ENCODE measurements at regions not wholly inside any gene's neighbourhood (a gene's known extent, or its start where the extent isn't known, plus 50 kb on each side); places are given as distances from the start of the nearest gene placed in this dataset.

DNA sequence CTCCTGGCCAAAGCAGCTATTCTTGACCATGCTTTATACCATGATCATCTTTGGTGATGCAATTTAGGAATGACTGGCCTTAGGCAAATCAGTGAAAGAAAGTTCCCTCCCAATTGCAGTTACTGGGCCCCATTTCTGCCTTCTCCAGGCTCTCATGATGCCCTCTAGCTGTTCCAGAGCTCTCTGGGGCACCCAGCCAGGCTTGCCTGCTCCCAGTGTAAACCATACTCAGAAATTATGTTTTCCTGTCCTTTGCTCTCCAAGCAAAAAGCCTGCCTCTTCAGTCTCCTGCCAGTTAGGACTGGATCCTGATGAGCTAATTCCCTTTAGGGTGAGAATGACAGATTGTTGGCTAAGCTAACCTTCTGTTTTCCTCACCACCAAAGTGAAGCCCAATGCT lies 85.3 kb upstream of the RBPJ start:
- Histone ChIP-seq H3K36me3 (ENCODE audit: control insufficient read depth, insufficient read depth, low read length) (no peaks in the 10 kb centered on the region), H3K27me3 (ENCODE audit: control insufficient read depth, insufficient read depth, low read length) (no peaks in the 10 kb centered on the region), H3K4me3 (ENCODE audit: low read depth, low read length) (no peak overlapping the region)
- TF ChIP-seq, protein P1, sequence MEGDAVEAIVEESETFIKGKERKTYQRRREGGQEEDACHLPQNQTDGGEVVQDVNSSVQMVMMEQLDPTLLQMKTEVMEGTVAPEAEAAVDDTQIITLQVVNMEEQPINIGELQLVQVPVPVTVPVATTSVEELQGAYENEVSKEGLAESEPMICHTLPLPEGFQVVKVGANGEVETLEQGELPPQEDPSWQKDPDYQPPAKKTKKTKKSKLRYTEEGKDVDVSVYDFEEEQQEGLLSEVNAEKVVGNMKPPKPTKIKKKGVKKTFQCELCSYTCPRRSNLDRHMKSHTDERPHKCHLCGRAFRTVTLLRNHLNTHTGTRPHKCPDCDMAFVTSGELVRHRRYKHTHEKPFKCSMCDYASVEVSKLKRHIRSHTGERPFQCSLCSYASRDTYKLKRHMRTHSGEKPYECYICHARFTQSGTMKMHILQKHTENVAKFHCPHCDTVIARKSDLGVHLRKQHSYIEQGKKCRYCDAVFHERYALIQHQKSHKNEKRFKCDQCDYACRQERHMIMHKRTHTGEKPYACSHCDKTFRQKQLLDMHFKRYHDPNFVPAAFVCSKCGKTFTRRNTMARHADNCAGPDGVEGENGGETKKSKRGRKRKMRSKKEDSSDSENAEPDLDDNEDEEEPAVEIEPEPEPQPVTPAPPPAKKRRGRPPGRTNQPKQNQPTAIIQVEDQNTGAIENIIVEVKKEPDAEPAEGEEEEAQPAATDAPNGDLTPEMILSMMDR (IDR thresholded peaks at IDR 0.05; ENCODE audit: insufficient read depth, low read length, poor library complexity, severe bottlenecking): no peak
- no peak for DNase-seq (ENCODE audit: low read depth)

DNA sequence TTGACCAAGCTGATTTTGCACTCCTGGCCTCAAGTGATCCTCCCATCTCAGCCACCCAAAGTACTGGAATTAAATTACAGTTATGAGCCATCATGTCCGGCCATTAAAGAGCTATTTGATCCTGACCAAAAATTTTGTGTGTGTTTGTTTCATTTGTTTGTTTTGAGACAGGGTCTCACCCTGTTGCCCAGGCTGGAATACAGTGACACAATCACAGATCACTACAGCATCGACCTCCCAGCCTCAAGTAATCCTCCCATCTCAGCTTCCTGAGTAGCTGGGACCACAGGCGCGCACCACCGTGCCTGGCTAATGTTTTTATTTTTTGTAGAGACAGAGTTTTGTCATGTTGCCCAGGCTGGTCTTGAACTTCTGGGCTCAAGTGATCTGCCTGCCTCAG lies 82.9 kb upstream of the RBPJ start:
- H3K4me3 ChIP-seq (ENCODE audit: low read depth, low read length): no peak overlapping the region
- DNase-seq (ENCODE audit: low read depth): no peak
- TF ChIP-seq, protein P1 (IDR thresholded peaks at IDR 0.05; ENCODE audit: insufficient read depth, low read length, poor library complexity, severe bottlenecking): no peak

DNA sequence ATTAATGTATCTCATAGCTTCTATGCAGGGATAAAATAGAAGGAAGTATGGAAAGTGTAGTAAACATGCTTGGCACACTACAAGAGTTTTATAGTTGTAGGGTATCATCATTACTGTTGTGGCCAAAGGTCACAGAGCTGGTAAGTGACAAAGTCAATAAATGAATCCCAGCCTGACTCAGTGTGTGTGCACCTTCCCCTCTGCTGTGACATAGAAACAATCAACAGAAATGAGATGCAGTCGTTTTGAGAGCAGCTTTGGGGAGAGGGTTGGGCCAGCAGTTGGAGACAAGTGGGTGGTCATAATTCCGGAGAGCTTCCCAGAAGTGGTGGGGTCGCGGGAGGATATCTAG lies 82.4 kb upstream of the RBPJ start:
- Histone ChIP-seq H3K4me3 (ENCODE audit: low read depth, low read length) (no peak overlapping the region), H3K36me3 (ENCODE audit: control insufficient read depth, insufficient read depth, low read length) (no peaks in the 10 kb centered on the region), H3K27me3 (ENCODE audit: control insufficient read depth, insufficient read depth, low read length) (no peaks in the 10 kb centered on the region)
- no peak for DNase-seq (ENCODE audit: low read depth)
- TF ChIP-seq, protein P1 (IDR thresholded peaks at IDR 0.05; ENCODE audit: insufficient read depth, low read length, poor library complexity, severe bottlenecking): no peak

More for the DNA sequence above, 82.9 kb upstream of the RBPJ start:
- H3K27me3 ChIP-seq (ENCODE audit: control insufficient read depth, insufficient read depth, low read length): no peaks in the 10 kb centered on the region
- no peaks in the 10 kb centered on the region for H3K36me3 ChIP-seq (ENCODE audit: control insufficient read depth, insufficient read depth, low read length)

DNA sequence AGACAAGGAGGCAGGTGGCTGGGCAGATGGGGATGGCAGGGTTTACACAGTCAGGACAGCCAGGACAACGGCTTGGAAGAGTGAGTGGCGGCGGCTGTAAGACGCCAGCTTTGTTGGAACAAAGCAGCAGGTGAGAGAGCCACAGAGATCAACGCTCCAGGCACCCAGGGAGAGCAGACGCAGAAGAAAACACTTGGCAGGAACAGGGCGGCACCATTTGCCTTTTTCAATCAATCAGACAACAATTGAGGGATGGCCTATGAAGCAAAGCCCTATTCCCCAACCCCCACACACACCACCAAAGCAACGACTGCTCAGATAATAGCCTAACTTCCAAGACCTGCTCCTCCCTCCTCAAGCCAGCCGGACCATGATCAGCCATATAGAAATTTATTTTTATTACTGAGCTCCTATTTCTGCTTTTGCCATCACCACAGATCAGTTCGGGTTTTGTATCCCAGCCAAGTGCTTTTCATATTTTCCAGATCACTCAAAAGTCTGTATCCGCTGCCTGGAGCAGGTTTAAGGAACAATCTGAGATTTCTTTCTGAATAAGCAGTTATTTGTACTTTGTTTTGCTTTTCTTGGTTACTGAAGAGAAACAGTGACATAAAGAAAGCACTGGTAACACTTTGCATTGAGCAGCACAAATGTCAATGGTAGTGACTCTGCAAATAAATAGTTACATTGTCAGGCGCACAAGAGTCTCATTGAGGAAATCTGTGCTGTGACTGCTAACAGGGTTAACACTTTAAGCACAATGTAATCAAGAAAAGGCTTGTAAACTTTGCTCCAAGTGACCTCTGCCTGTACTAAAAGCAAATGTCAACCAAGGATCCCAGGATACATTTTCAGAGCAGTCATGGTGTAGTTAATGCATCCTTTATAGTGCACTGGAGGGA lies 81.8 kb upstream of the RBPJ start:
- H3K27me3 ChIP-seq (ENCODE audit: control insufficient read depth, insufficient read depth, low read length): no peaks in the 10 kb centered on the region
- no peak overlapping the region for H3K4me3 ChIP-seq (ENCODE audit: low read depth, low read length)
- no peak for DNase-seq (ENCODE audit: low read depth)
- H3K36me3 ChIP-seq (ENCODE audit: control insufficient read depth, insufficient read depth, low read length): no peaks in the 10 kb centered on the region
- TF ChIP-seq, protein P1 (IDR thresholded peaks at IDR 0.05; ENCODE audit: insufficient read depth, low read length, poor library complexity, severe bottlenecking): no peak

DNA sequence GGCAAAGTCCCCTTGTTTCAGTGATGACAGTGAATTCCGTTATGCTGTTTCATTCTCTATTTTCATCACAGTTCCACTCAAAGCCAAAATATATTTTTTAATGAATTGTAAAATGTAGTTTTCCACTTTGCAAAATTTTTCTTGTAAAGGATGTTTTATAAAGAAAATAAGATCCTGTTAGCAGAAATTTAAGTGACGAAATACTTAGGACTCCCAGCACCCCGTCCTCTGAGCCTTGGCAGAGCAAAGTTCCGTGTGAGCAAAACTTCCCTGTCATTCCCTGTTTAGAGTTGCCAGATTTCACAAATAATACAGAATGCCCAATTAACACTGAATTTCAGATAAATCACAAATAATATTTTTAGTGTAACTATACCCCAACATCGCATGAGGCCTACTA lies 81.0 kb upstream of the RBPJ start:
- H3K36me3 ChIP-seq (ENCODE audit: control insufficient read depth, insufficient read depth, low read length): no peaks in the 10 kb centered on the region
- DNase-seq (ENCODE audit: low read depth): no peak
- no peak overlapping the region for H3K4me3 ChIP-seq (ENCODE audit: low read depth, low read length)
- no peaks in the 10 kb centered on the region for H3K27me3 ChIP-seq (ENCODE audit: control insufficient read depth, insufficient read depth, low read length)
- TF ChIP-seq, protein P1 (IDR thresholded peaks at IDR 0.05; ENCODE audit: insufficient read depth, low read length, poor library complexity, severe bottlenecking): no peak

DNA sequence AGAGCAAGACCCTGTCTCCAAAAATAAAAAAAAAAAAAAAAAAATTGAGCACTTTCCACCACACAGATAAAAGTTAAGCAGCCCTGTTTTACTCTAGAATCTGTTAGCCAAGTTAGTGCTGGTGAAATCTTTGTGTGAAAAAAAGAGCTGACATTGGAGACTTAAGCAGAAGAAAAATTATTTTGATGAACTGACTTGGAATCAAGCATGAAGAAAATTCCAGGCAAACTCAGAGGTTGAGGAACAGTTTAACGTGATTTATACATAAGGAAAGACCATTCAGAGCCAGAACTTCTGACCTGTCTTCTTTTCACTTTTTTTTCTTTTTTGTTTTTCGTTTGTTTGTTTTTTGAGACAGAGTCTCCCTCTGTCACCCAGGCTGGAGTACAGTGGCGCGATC lies 79.6 kb upstream of the RBPJ start:
- TF ChIP-seq, protein P1 (IDR thresholded peaks at IDR 0.05; ENCODE audit: insufficient read depth, low read length, poor library complexity, severe bottlenecking): no peak
- no peak for DNase-seq (ENCODE audit: low read depth)
- H3K36me3 ChIP-seq (ENCODE audit: control insufficient read depth, insufficient read depth, low read length): no peaks in the 10 kb centered on the region
- no peaks in the 10 kb centered on the region for H3K27me3 ChIP-seq (ENCODE audit: control insufficient read depth, insufficient read depth, low read length)
- no peak overlapping the region for H3K4me3 ChIP-seq (ENCODE audit: low read depth, low read length)
